Upper lobe of left lung (tissue), 6 donors: ENCODE measurements at regions not wholly inside any gene's neighbourhood (a gene's known extent, or its start where the extent isn't known, plus 50 kb on each side); places are given as distances from the start of the nearest gene placed in this dataset.

Experiments
- ATAC-seq, 2 donors: fragments of 200-7000 bp; cut with Tn5 transposase; one replicate each; pipeline ENCODE4 v1.9.1; 2022; ENCODE audit warnings: mild to moderate bottlenecking in 2 of 2, moderate library complexity in 2 of 2; ENCODE audit not compliant: low FRiP score in 2 of 2
- DNase-seq, 2 donors: peaks; one replicate each; pipeline ENCODE4 v3.0.0-alpha.2; 2019 to 2020
- H3K27ac ChIP-seq, 4 donors: fragments of 200-600 bp; sonication (generic); one replicate each; pipeline ENCODE4 v1.5.1; 2016 to 2019
- H3K27me3 ChIP-seq, 4 donors: fragments of 200-600 bp; sonication (generic); one replicate each; pipeline ENCODE4 v1.5.1; 2017 to 2019
- H3K36me3 ChIP-seq, 4 donors: fragments of 200-600 bp; sonication (generic); one replicate each; pipeline ENCODE4 v1.5.1; 2016 to 2019
- H3K4me1 ChIP-seq, 4 donors: fragments of 200-600 bp; sonication (generic); one replicate each; pipeline ENCODE4 v1.5.1; 2018 to 2019
- H3K4me3 ChIP-seq, 4 donors: fragments of 200-600 bp; sonication (generic); one replicate each; pipeline ENCODE4 v1.5.1; 2017 to 2019; ENCODE audit warnings: mild to moderate bottlenecking in 2 of 4, moderate library complexity in 1 of 4
- H3K9me3 ChIP-seq, 4 donors: fragments of 200-600 bp; sonication (generic); one replicate each; pipeline ENCODE4 v1.5.1; 2018 to 2019
- CTCF ChIP-seq, 6 experiments: fragments of 450-650 bp in 4 of 6; fragments of 200-600 bp in 2 of 6; sonication (generic) in 2 of 6; IDR thresholded peaks; one replicate each; pipeline ENCODE4 v1.5.1; 2016 to 2019; ENCODE audit warnings: antibody characterized with exemption in 6 of 6
- EP300 ChIP-seq, 4 donors: sonication (generic); formaldehyde crosslinking; IDR thresholded peaks; one replicate each; pipeline ENCODE4 v1.5.1; 2017; ENCODE audit warnings: antibody characterized with exemption in 4 of 4, control low read depth in 2 of 4
- POLR2A ChIP-seq, 4 donors: fragments of 450-650 bp; IDR thresholded peaks; one replicate each; pipeline ENCODE4 v1.5.1; 2016 to 2017; ENCODE audit warnings: antibody characterized with exemption in 4 of 4, mild to moderate bottlenecking in 2 of 4
- POLR2AphosphoS5 ChIP-seq, 2 donors: sonication (generic); formaldehyde crosslinking; IDR thresholded peaks; one replicate each; pipeline ENCODE4 v1.5.1; 2017; ENCODE audit warnings: antibody characterized with exemption in 2 of 2
- WGBS, 2 donors: methylation state at CpG; one replicate each; pipeline ENCODE4 v1.1.5; 2017 to 2018; 5-methylcytosine and 5-hydroxymethylcytosine counted together
- donor health status: DM: no; HTN: no; CAD: no; lungs with moderate emphysema.
- donor health status: DM: no; HTN: yes; CAD: no; lungs with severe emphysema.

GRCh38 chr5:25713259-25713658 is 1068.5 kb upstream of the CDH10 start:
- no peak overlapping the region for H3K4me3 ChIP-seq
- TF ChIP-seq POLR2A (IDR thresholded peaks at IDR 0.05): no peak
- TF ChIP-seq CTCF (IDR thresholded peaks at IDR 0.05): no peak
- no peak for TF ChIP-seq EP300 (IDR thresholded peaks at IDR 0.05)
- WGBS, 2 donors: 13 to 17% methylated on average over 7 of the region's 7 CpGs
- no peaks in the 10 kb centered on the region for H3K27me3 ChIP-seq
- ATAC-seq (no peak), DNase-seq (peak in 1 of 2 donors; percentile 13)
- H3K9me3 ChIP-seq: no peaks in the 10 kb centered on the region
- no peaks in the 10 kb centered on the region for H3K36me3 ChIP-seq
- no peaks in the 10 kb centered on the region for H3K4me1 ChIP-seq
- H3K27ac ChIP-seq: no peak overlapping the region

- Histone ChIP-seq H3K36me3 (no peaks in the 10 kb centered on the region), H3K9me3 (no peaks in the 10 kb centered on the region), H3K4me3 (no peak overlapping the region), H3K4me1 (no peaks in the 10 kb centered on the region), H3K27me3 (no peaks in the 10 kb centered on the region), H3K27ac (no peak overlapping the region)
- 47 to 70% methylated on average over 2 of the region's 2 CpGs for WGBS, 2 donors
- TF ChIP-seq EP300 (IDR thresholded peaks at IDR 0.05) (no peak), POLR2AphosphoS5 (IDR thresholded peaks at IDR 0.05) (no peak), CTCF (IDR thresholded peaks at IDR 0.05) (no peak), POLR2A (IDR thresholded peaks at IDR 0.05) (no peak)
- DNase-seq (no peak), ATAC-seq (no peak)
Measured at GRCh38 chr5:25707093-25707492, 1062.3 kb upstream of the CDH10 start.

GRCh38 chr5:25701936-25702335 is 1057.2 kb upstream of the CDH10 start:
- 87 to 90% methylated on average over 4 of the region's 4 CpGs for WGBS, 2 donors
- Histone ChIP-seq H3K4me3 (no peak overlapping the region), H3K27ac (no peak overlapping the region), H3K4me1 (no peaks in the 10 kb centered on the region), H3K36me3 (no peaks in the 10 kb centered on the region), H3K9me3 (no peaks in the 10 kb centered on the region), H3K27me3 (no peaks in the 10 kb centered on the region)
- no peak for DNase-seq
- ATAC-seq: no peak
- TF ChIP-seq CTCF (IDR thresholded peaks at IDR 0.05) (no peak), EP300 (IDR thresholded peaks at IDR 0.05) (no peak), POLR2A (IDR thresholded peaks at IDR 0.05) (no peak), POLR2AphosphoS5 (IDR thresholded peaks at IDR 0.05) (no peak)

GRCh38 chr5:25694801-25695200 is 1050.0 kb upstream of the CDH10 start:
- ATAC-seq (no peak), DNase-seq (no peak)
- Histone ChIP-seq H3K4me1 (no peaks in the 10 kb centered on the region), H3K36me3 (no peaks in the 10 kb centered on the region), H3K27me3 (no peaks in the 10 kb centered on the region), H3K4me3 (no peak overlapping the region), H3K27ac (no peak overlapping the region), H3K9me3 (no peaks in the 10 kb centered on the region)
- no peak for TF ChIP-seq EP300 (IDR thresholded peaks at IDR 0.05)
- no peak for TF ChIP-seq POLR2A (IDR thresholded peaks at IDR 0.05)
- no peak for TF ChIP-seq CTCF (IDR thresholded peaks at IDR 0.05)
- no peak for TF ChIP-seq POLR2AphosphoS5 (IDR thresholded peaks at IDR 0.05)
- 28 to 30% methylated on average over 1 of the region's 1 CpG for WGBS, 2 donors

- no peaks in the 10 kb centered on the region for H3K27me3 ChIP-seq
- H3K36me3 ChIP-seq: no peaks in the 10 kb centered on the region
- ATAC-seq (no peak), DNase-seq (no peak)
- no peaks in the 10 kb centered on the region for H3K9me3 ChIP-seq
- TF ChIP-seq POLR2A (IDR thresholded peaks at IDR 0.05): no peak
- whole genome bisulfite sequencing, 2 donors: 61 to 65% methylated on average over 3 of the region's 3 CpGs
- H3K27ac ChIP-seq: no peak overlapping the region
- H3K4me3 ChIP-seq: no peak overlapping the region
- no peaks in the 10 kb centered on the region for H3K4me1 ChIP-seq
Measured at GRCh38 chr5:25688156-25688555, 1043.4 kb upstream of the CDH10 start.
